Neuronal stem cell (in vitro differentiated cells): ENCODE measurements at regions not wholly inside any gene's neighbourhood (a gene's known extent, or its start where the extent isn't known, plus 50 kb on each side); places are given as distances from the start of the nearest gene placed in this dataset.

Source experiments
- DNase-seq: peaks from one replicate; pipeline ENCODE4 v3.0.0-alpha.2; 2013; ENCODE audit warnings: low spot score
- H2AFZ ChIP-seq: one replicate; pipeline ENCODE4 v1.6.1; 2013; ENCODE audit warnings: mild to moderate bottlenecking, low read length, inconsistent platforms
- H2AK5ac ChIP-seq: 2 replicates; pipeline ENCODE4 v1.6.1; 2013; ENCODE audit warnings: low read depth, mild to moderate bottlenecking, inconsistent platforms, low read length, moderate library complexity, mixed read lengths
- H2BK120ac ChIP-seq: 2 replicates; pipeline ENCODE4 v1.6.1; 2013; ENCODE audit warnings: low read depth, mild to moderate bottlenecking, inconsistent platforms, low read length, moderate library complexity, mixed read lengths
- H2BK12ac ChIP-seq: one replicate; pipeline ENCODE4 v1.6.1; 2013; ENCODE audit warnings: low read length, inconsistent platforms
- H2BK15ac ChIP-seq: 2 replicates; pipeline ENCODE4 v1.6.1; 2013; ENCODE audit warnings: mild to moderate bottlenecking, low read length, inconsistent platforms, mixed read lengths
- H2BK5ac ChIP-seq: one replicate; pipeline ENCODE4 v1.6.1; 2013; ENCODE audit warnings: inconsistent platforms, mild to moderate bottlenecking, low read length, moderate library complexity
- H3K14ac ChIP-seq: one replicate; pipeline ENCODE4 v1.6.1; 2013; ENCODE audit warnings: low read length, inconsistent platforms
- H3K18ac ChIP-seq: 2 replicates; pipeline ENCODE4 v1.6.1; 2013; ENCODE audit warnings: low read length, inconsistent platforms
- H3K23ac ChIP-seq: 2 replicates; pipeline ENCODE4 v1.6.1; 2013; ENCODE audit warnings: low read depth, mild to moderate bottlenecking, mixed read lengths, low read length, inconsistent platforms; ENCODE audit not compliant: poor library complexity
- H3K27ac ChIP-seq: replicated peaks from 3 replicates; pipeline ENCODE4 v1.5.1; 2013; ENCODE audit warnings: low read length, inconsistent platforms
- H3K27me3 ChIP-seq, 3 experiments: 2 replicates each; pipeline ENCODE4 v1.6.1; 2013; ENCODE audit warnings: low read length in 3 of 3, mild to moderate bottlenecking in 2 of 3, inconsistent platforms in 1 of 3, low read depth in 1 of 3, mixed read lengths in 1 of 3, moderate library complexity in 1 of 3; ENCODE audit not compliant: control insufficient read depth in 3 of 3, insufficient read depth in 3 of 3
- H3K36me3 ChIP-seq, 2 donors: replicated peaks in 1 of 2; 2 replicates each; pipeline ENCODE4 v1.6.1; 2013; ENCODE audit warnings: low read length in 2 of 2; ENCODE audit not compliant: control insufficient read depth in 2 of 2, insufficient read depth in 2 of 2
- H3K4ac ChIP-seq: 2 replicates; pipeline ENCODE4 v1.6.1; 2013; ENCODE audit warnings: inconsistent platforms, mild to moderate bottlenecking, low read length, moderate library complexity
- H3K4me1 ChIP-seq, 2 donors: 1 replicate in 1 of 2; 2 replicates in 1 of 2; pipeline ENCODE4 v1.6.1; 2013; ENCODE audit warnings: low read length in 2 of 2, low read depth in 1 of 2; ENCODE audit not compliant: control insufficient read depth in 2 of 2, insufficient read depth in 1 of 2
- H3K4me2 ChIP-seq: one replicate; pipeline ENCODE4 v1.6.1; 2013; ENCODE audit warnings: mild to moderate bottlenecking, low read length, inconsistent platforms; ENCODE audit not compliant: insufficient read depth, poor library complexity, severe bottlenecking
- H3K4me3 ChIP-seq, 2 donors: 2 replicates each; pipeline ENCODE4 v1.5.1; 2013; ENCODE audit warnings: low read length in 2 of 2, mild to moderate bottlenecking in 2 of 2, inconsistent platforms in 1 of 2, moderate library complexity in 1 of 2
- H3K79me1 ChIP-seq: one replicate; pipeline ENCODE4 v1.6.1; 2013; ENCODE audit warnings: low read depth, mild to moderate bottlenecking, inconsistent platforms, low read length, moderate library complexity
- H3K9ac ChIP-seq: one replicate; pipeline ENCODE4 v1.6.1; 2013; ENCODE audit warnings: mild to moderate bottlenecking, low read depth, low read length, inconsistent platforms; ENCODE audit not compliant: poor library complexity
- H3K9me3 ChIP-seq, 2 donors: replicated peaks in 1 of 2; 2 replicates each; pipeline versions ENCODE3 to v1.6.1; 2013; ENCODE audit warnings: low read length in 2 of 2, mild to moderate bottlenecking in 2 of 2, inconsistent platforms in 1 of 2, low read depth in 1 of 2, mixed read lengths in 1 of 2, moderate library complexity in 1 of 2; ENCODE audit not compliant: control insufficient read depth in 2 of 2, insufficient read depth in 1 of 2
- H4K8ac ChIP-seq: one replicate; pipeline ENCODE4 v1.6.1; 2013; ENCODE audit warnings: low read depth, mild to moderate bottlenecking, inconsistent platforms, low read length, moderate library complexity
- H4K91ac ChIP-seq: one replicate; pipeline ENCODE4 v1.6.1; 2013; ENCODE audit warnings: low read length, low read depth, mild to moderate bottlenecking, inconsistent platforms; ENCODE audit not compliant: poor library complexity
- WGBS, 2 donors: extraction: QIAGEN DNeasy Blood & Tissue Kit; methylation state at CpG; one replicate each; pipeline ENCODE4 v1.1.7; 2013; ENCODE audit warnings: missing lambda C conversion rate in 2 of 2, mixed read lengths in 1 of 2; ENCODE audit not compliant: insufficient read length in 2 of 2, insufficient replicate concordance in 1 of 2; ENCODE audit errors: extremely low coverage in 2 of 2; 5-methylcytosine and 5-hydroxymethylcytosine counted together

DNA sequence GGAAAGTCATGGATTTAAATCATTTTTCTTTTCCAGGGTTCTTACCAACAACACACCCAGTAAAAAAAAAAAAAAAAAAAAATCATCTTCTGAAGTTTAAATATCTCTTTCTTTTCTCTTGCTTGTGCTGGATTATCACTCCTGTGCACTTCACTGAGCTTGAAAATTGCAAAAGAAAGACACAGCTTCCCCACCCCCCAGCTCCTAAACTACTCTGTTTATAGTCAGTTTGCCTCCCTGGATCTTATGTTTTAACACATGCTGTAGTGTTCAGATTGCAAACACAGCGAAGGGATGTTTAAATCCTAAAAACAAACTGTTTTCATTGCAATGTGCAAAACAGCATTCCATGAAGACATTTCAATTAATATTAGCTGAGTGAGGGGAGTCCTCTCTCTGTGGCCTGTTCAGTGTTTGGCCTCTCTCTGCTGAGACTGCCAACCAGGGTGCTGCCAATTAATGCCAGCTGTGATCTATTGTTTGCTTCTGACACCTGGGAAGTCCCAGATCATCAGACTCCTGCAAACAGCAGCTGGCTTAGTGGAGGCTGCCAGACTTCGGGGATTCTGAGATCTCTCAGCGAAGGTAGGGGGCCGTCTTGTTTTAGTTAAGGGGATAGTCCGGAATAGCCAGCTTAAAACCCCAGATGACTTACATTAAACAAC is 171.1 kb upstream of the PITX2 start:
- Histone ChIP-seq H3K18ac (no peak overlapping the region), H2BK15ac (no peak overlapping the region), H3K27me3 (no peaks in the 10 kb centered on the region), H3K79me1 (no peaks in the 10 kb centered on the region), H4K91ac (no peak overlapping the region), H3K9me3 (no peaks in the 10 kb centered on the region), H3K27ac (no peak overlapping the region), H3K4ac (no peak overlapping the region), H3K9ac (no peak overlapping the region), H3K4me2 (peak overlapping the region; percentile 37), H2AK5ac (no peak overlapping the region), H2BK5ac (no peak overlapping the region), H3K4me1 (peaks cover 0 to 6% of the 10 kb centered on the region in 2 donors), H2BK12ac (no peak overlapping the region), H3K14ac (no peak overlapping the region), H3K23ac (no peak overlapping the region), H2BK120ac (no peak overlapping the region), H4K8ac (no peak overlapping the region), H3K4me3 (no peak overlapping the region), H2AFZ (peak overlapping the region; percentile 1), H3K36me3 (no peaks in the 10 kb centered on the region)
- WGBS, 2 donors, result no CpG with 5 or more reads among the region's 5 CpGs
- peak; percentile 33 for DNase-seq

DNA sequence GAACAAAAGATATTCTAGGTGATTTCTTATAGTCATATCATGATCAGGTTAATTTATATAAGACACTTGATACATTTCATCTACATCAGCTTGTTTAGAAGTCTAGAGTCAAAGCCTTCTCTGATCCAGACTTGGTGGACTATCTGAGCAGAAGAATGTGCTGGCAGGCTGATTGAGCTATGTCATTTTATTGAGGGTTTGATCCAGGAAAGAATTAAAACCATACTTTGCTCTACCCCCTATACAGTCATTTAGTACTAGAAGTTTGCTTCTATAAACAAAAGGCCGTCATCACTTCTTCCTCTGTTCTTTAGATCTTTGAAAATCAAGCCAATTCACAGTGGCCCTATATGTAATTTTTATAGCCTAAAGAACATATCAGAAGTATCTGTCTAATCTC is 173.1 kb upstream of the PITX2 start:
- no peaks in the 10 kb centered on the region for H3K36me3 ChIP-seq
- peaks cover 0 to 6% of the 10 kb centered on the region in 2 donors for H3K4me1 ChIP-seq
- H3K27me3 ChIP-seq, result no peaks in the 10 kb centered on the region
- H3K14ac ChIP-seq, result no peak overlapping the region
- no peak overlapping the region for H2BK12ac ChIP-seq
- no CpG with 5 or more reads among the region's 1 CpG for WGBS, 2 donors
- H3K9me3 ChIP-seq, result no peaks in the 10 kb centered on the region
- no peak for DNase-seq
- H3K27ac ChIP-seq, result no peak overlapping the region
- H4K8ac ChIP-seq, result no peak overlapping the region
- H3K79me1 ChIP-seq, result no peaks in the 10 kb centered on the region
- no peak overlapping the region for H3K4ac ChIP-seq
- H4K91ac ChIP-seq, result no peak overlapping the region
- H3K9ac ChIP-seq, result no peak overlapping the region
- H3K4me2 ChIP-seq, result no peak overlapping the region
- no peak overlapping the region for H2AFZ ChIP-seq
- no peak overlapping the region for H2BK15ac ChIP-seq
- H2BK5ac ChIP-seq, result no peak overlapping the region
- H2AK5ac ChIP-seq, result no peak overlapping the region
- no peak overlapping the region for H3K23ac ChIP-seq
- H3K4me3 ChIP-seq, result no peak overlapping the region
- no peak overlapping the region for H2BK120ac ChIP-seq
- no peak overlapping the region for H3K18ac ChIP-seq

DNA sequence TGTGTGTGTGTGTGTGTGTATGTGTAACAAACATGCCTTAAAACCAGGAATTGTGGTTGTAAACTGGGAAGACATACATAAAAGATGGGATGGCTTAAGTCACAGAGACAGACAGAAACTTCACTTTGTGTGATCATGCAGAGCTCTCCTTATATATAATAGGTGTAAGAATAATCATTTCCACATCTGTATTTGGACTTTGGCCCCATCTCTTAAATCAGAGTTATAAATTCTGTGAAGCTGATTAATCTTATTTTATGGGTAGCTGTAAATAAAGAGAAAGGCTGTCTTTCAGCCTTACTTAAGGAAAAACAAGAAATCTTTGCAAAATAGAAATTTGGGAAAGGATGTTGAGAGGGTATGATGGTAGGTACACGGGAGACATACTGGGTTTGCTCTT is 174.6 kb upstream of the PITX2 start:
- H3K4me1 ChIP-seq, result peaks cover 0 to 6% of the 10 kb centered on the region in 2 donors
- H4K91ac ChIP-seq, result no peak overlapping the region
- DNase-seq, result no peak
- no peak overlapping the region for H2BK5ac ChIP-seq
- no peak overlapping the region for H3K9ac ChIP-seq
- no peak overlapping the region for H2BK15ac ChIP-seq
- no peak overlapping the region for H3K4me2 ChIP-seq
- H2BK12ac ChIP-seq, result no peak overlapping the region
- no peak overlapping the region for H2AFZ ChIP-seq
- H2BK120ac ChIP-seq, result no peak overlapping the region
- H3K18ac ChIP-seq, result no peak overlapping the region
- no peaks in the 10 kb centered on the region for H3K79me1 ChIP-seq
- no peak overlapping the region for H3K23ac ChIP-seq
- no CpG with 5 or more reads among the region's 1 CpG for WGBS, 2 donors
- H3K27ac ChIP-seq, result no peak overlapping the region
- no peak overlapping the region for H3K4me3 ChIP-seq
- no peak overlapping the region for H4K8ac ChIP-seq
- no peaks in the 10 kb centered on the region for H3K27me3 ChIP-seq
- no peak overlapping the region for H3K14ac ChIP-seq
- no peak overlapping the region for H3K4ac ChIP-seq
- no peak overlapping the region for H2AK5ac ChIP-seq
- no peaks in the 10 kb centered on the region for H3K9me3 ChIP-seq
- H3K36me3 ChIP-seq, result no peaks in the 10 kb centered on the region

DNA sequence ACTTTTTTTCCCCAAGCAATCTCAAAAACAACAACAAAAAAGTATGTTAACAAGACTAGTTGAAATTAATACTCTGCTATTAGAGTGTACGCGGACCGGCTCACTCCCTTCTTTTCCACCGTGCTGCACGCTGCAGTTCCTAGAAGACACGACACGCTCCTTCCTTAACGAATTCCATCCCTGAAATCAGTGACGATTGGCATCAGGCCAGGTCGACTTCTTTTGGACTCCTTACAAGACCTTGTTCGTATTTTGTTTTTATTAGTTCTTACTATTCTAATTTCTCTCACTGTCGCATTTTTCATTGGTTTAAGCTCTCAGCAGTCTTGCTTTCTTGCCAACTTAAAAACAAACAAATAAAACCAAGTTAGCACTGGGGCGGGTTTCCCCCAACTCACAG is 175.8 kb upstream of the PITX2 start:
- Histone ChIP-seq H4K91ac (no peak overlapping the region), H2BK5ac (no peak overlapping the region), H3K27ac (no peak overlapping the region), H4K8ac (no peak overlapping the region), H2BK15ac (no peak overlapping the region), H3K14ac (no peak overlapping the region), H3K4me2 (no peak overlapping the region), H3K4me3 (no peak overlapping the region), H3K36me3 (no peaks in the 10 kb centered on the region), H3K79me1 (no peaks in the 10 kb centered on the region), H3K9me3 (no peaks in the 10 kb centered on the region), H2AFZ (no peak overlapping the region), H3K27me3 (no peaks in the 10 kb centered on the region), H3K4ac (no peak overlapping the region), H2AK5ac (no peak overlapping the region), H3K9ac (no peak overlapping the region), H3K18ac (no peak overlapping the region), H3K23ac (no peak overlapping the region), H2BK12ac (no peak overlapping the region), H2BK120ac (no peak overlapping the region), H3K4me1 (peaks cover 0 to 4% of the 10 kb centered on the region in 2 donors)
- no CpG with 5 or more reads among the region's 13 CpGs for WGBS, 2 donors
- no peak for DNase-seq
